H1 (cell line): ENCODE measurements at regions not wholly inside any gene's neighbourhood (a gene's known extent, or its start where the extent isn't known, plus 50 kb on each side); places are given as distances from the start of the nearest gene placed in this dataset.

Experiments used
- CTCF ChIA-PET: fragments of 300-600 bp; sonication (Branson Sonifier 250); formaldehyde crosslinking; loops from one replicate; lab custom pipeline; 2021; ENCODE audit not compliant: partially characterized antibody; lab: Charles Lee
- POLR2A ChIA-PET: fragments of 300-600 bp; sonication (Branson Sonifier 250); formaldehyde crosslinking; loops from one replicate; lab custom pipeline; 2021; ENCODE audit warnings: inconsistent platforms; ENCODE audit not compliant: partially characterized antibody; lab: Charles Lee
- DNase-seq, 2 experiments: peaks; one replicate each; pipeline versions ENCODE4 v3.0.0 to v3.0.0-alpha.2; 2010 to 2022; ENCODE audit warnings: low spot score in 2 of 2, low read depth in 1 of 2, mixed read lengths in 1 of 2
- FAIRE-seq: peaks from 2 replicates; lab custom pipeline; 2011; peaks lifted over from hg19 to GRCh38; lab: Jason Lieb, UNC
- H2AFZ ChIP-seq: 2 replicates; pipeline ENCODE4 v1.8.1; 2012; ENCODE audit warnings: low read length, inconsistent platforms
- H2AK5ac ChIP-seq: 2 replicates; pipeline ENCODE4 v1.6.1; 2013; ENCODE audit warnings: low read depth, low read length
- H2BK120ac ChIP-seq: replicated peaks from 2 replicates; pipeline ENCODE3; 2013; ENCODE audit warnings: low read depth, low read length, inconsistent platforms
- H2BK12ac ChIP-seq: 2 replicates; pipeline ENCODE4 v1.6.1; 2013; ENCODE audit warnings: low read depth, low read length
- H2BK15ac ChIP-seq: 2 replicates; pipeline ENCODE4 v1.6.1; 2013; ENCODE audit warnings: low read length
- H2BK20ac ChIP-seq: 2 replicates; pipeline ENCODE4 v1.6.1; 2013; ENCODE audit warnings: low read length
- H2BK5ac ChIP-seq: 2 replicates; pipeline ENCODE4 v1.6.1; 2013; ENCODE audit warnings: low read depth, low read length
- H3K14ac ChIP-seq: 2 replicates; pipeline ENCODE4 v1.6.1; 2013; ENCODE audit warnings: inconsistent platforms; ENCODE audit not compliant: insufficient read length
- H3K18ac ChIP-seq: 2 replicates; pipeline ENCODE4 v1.6.1; 2013; ENCODE audit warnings: low read length; ENCODE audit errors: extremely low read depth
- H3K23ac ChIP-seq: 2 replicates; pipeline ENCODE4 v1.6.1; 2013; ENCODE audit warnings: inconsistent platforms; ENCODE audit not compliant: insufficient read length
- H3K23me2 ChIP-seq: 2 replicates; pipeline ENCODE4 v1.6.1; 2013; ENCODE audit warnings: low read depth, low read length
- H3K27ac ChIP-seq: 2 replicates; pipeline ENCODE4 v1.6.1; 2011; ENCODE audit warnings: low read depth, low read length, inconsistent platforms
- H3K27me3 ChIP-seq, 4 experiments: replicated peaks in 1 of 4; 1 replicate in 1 of 4; 2 replicates in 3 of 4; pipeline versions ENCODE4 v1.6.1 to v1.8.1; 2011 to 2013; ENCODE audit warnings: low read length in 3 of 4, mild to moderate bottlenecking in 3 of 4, inconsistent platforms in 2 of 4, mixed read lengths in 2 of 4, moderate library complexity in 1 of 4; ENCODE audit not compliant: control insufficient read depth in 3 of 4, insufficient read depth in 3 of 4; ENCODE audit errors: extremely low read depth in 1 of 4
- H3K36me3 ChIP-seq, 4 experiments: 2 replicates each; pipeline versions ENCODE4 v1.6.1 to v1.8.1; 2011 to 2013; ENCODE audit warnings: mild to moderate bottlenecking in 4 of 4, low read length in 3 of 4, moderate library complexity in 2 of 4, control low read depth in 1 of 4, inconsistent platforms in 1 of 4; ENCODE audit not compliant: insufficient read depth in 4 of 4, control insufficient read depth in 2 of 4
- H3K4ac ChIP-seq: replicated peaks from 2 replicates; pipeline ENCODE3; 2013; ENCODE audit warnings: low read length, low read depth, mixed read lengths, inconsistent platforms; ENCODE audit not compliant: insufficient read length
- H3K4me1 ChIP-seq, 4 experiments: replicated peaks in 1 of 4; 1 replicate in 1 of 4; 2 replicates in 3 of 4; pipeline versions ENCODE4 v1.6.1 to v1.8.1; 2011 to 2013; ENCODE audit warnings: low read length in 3 of 4, inconsistent platforms in 2 of 4, mixed read lengths in 1 of 4; ENCODE audit not compliant: insufficient read depth in 4 of 4, control insufficient read depth in 3 of 4
- H3K4me2 ChIP-seq, 2 experiments: 2 replicates each; pipeline versions ENCODE4 v1.6.1 to v1.8.1; 2011 to 2013; ENCODE audit warnings: low read depth in 2 of 2, low read length in 2 of 2, control low read depth in 1 of 2, inconsistent platforms in 1 of 2, mild to moderate bottlenecking in 1 of 2; ENCODE audit not compliant: insufficient read depth in 1 of 2
- H3K4me3 ChIP-seq, 4 experiments: fragments of 200-600, 300-600 bp in 1 of 4; sonication (generic), shearing (Covaris generic), sonication (Bioruptor Twin) in 1 of 4; 2 replicates each; pipeline versions ENCODE4 v1.5.1 to v1.8.1; 2011 to 2016; ENCODE audit warnings: low read length in 4 of 4, low read depth in 3 of 4, control low read depth in 2 of 4, inconsistent platforms in 2 of 4, mild to moderate bottlenecking in 2 of 4, mixed read lengths in 1 of 4, moderate library complexity in 1 of 4; ENCODE audit not compliant: insufficient read depth in 2 of 4; ENCODE audit errors: extremely low read depth in 1 of 4
- H3K56ac ChIP-seq: replicated peaks from 2 replicates; pipeline ENCODE3; 2013; ENCODE audit warnings: low read depth, mild to moderate bottlenecking, mixed read lengths, low read length, inconsistent platforms; ENCODE audit not compliant: insufficient read length
- H3K79me1 ChIP-seq: 2 replicates; pipeline ENCODE4 v1.6.1; 2013; ENCODE audit warnings: low read depth, low read length, control low read depth
- H3K79me2 ChIP-seq, 2 experiments: 2 replicates each; pipeline versions ENCODE4 v1.6.1 to v1.8.1; 2012 to 2013; ENCODE audit warnings: low read length in 2 of 2, mild to moderate bottlenecking in 2 of 2, inconsistent platforms in 1 of 2; ENCODE audit not compliant: insufficient read depth in 2 of 2, control insufficient read depth in 1 of 2
- H3K9ac ChIP-seq, 4 experiments: replicated peaks in 1 of 4; 1 replicate in 1 of 4; 2 replicates in 3 of 4; pipeline versions ENCODE4 v1.6.1 to v1.8.1; 2011 to 2013; ENCODE audit warnings: low read depth in 3 of 4, low read length in 3 of 4, control low read depth in 2 of 4, mild to moderate bottlenecking in 2 of 4, moderate library complexity in 2 of 4, inconsistent platforms in 1 of 4; ENCODE audit errors: extremely low read depth in 1 of 4
- H3K9me3 ChIP-seq, 2 experiments: 2 replicates each; pipeline versions ENCODE4 v1.6.1 to v1.8.1; 2012 to 2013; ENCODE audit warnings: mild to moderate bottlenecking in 2 of 2, moderate library complexity in 2 of 2, control low read depth in 1 of 2, inconsistent platforms in 1 of 2, low read depth in 1 of 2, low read length in 1 of 2, mixed read lengths in 1 of 2; ENCODE audit not compliant: insufficient read depth in 2 of 2
- H4K20me1 ChIP-seq, 2 experiments: replicated peaks in 1 of 2; 2 replicates each; pipeline versions ENCODE3 to v1.8.1; 2011 to 2013; ENCODE audit warnings: inconsistent platforms in 2 of 2, low read length in 2 of 2, mild to moderate bottlenecking in 1 of 2; ENCODE audit not compliant: insufficient read depth in 2 of 2, control insufficient read depth in 1 of 2
- H4K5ac ChIP-seq: 2 replicates; pipeline ENCODE4 v1.6.1; 2013; ENCODE audit warnings: low read length, low read depth, mixed read lengths, inconsistent platforms; ENCODE audit not compliant: insufficient read length
- H4K8ac ChIP-seq: 2 replicates; pipeline ENCODE4 v1.8.0; 2013; ENCODE audit warnings: mild to moderate bottlenecking, moderate library complexity, low read length, inconsistent platforms; ENCODE audit not compliant: insufficient read depth; ENCODE audit errors: extremely low read depth
- H4K91ac ChIP-seq: replicated peaks from 2 replicates; pipeline ENCODE3; 2013; ENCODE audit warnings: low read length, mixed read lengths, inconsistent platforms; ENCODE audit not compliant: insufficient read length
- CEBPB ChIP-seq: IDR thresholded peaks from 2 replicates; pipeline ENCODE4 v1.6.1; 2012; ENCODE audit warnings: low read depth, low read length
- E2F6 ChIP-seq: IDR thresholded peaks from 2 replicates; pipeline ENCODE4 v1.6.1; 2012; ENCODE audit warnings: inconsistent platforms
- EGR1 ChIP-seq: IDR thresholded peaks from 2 replicates; pipeline ENCODE4 v1.6.1; 2011; ENCODE audit warnings: low read depth, low read length, borderline replicate concordance
- GABPA ChIP-seq: IDR thresholded peaks from 2 replicates; pipeline ENCODE4 v1.6.1; 2011; ENCODE audit warnings: mild to moderate bottlenecking, low read length, moderate library complexity, borderline replicate concordance; ENCODE audit not compliant: insufficient read depth
- KDM4A ChIP-seq: IDR thresholded peaks from one replicate; pipeline ENCODE4 v1.7.1; 2012; ENCODE audit warnings: low read depth, mild to moderate bottlenecking, moderate library complexity, low read length, inconsistent platforms; ENCODE audit not compliant: severe bottlenecking
- NRF1 ChIP-seq: IDR thresholded peaks from 2 replicates; pipeline ENCODE4 v1.6.1; 2011; ENCODE audit warnings: mild to moderate bottlenecking, low read depth, low read length, improper control_type of control experiment
- POLR2AphosphoS5 ChIP-seq: IDR thresholded peaks from 2 replicates; pipeline ENCODE4 v1.6.1; 2011; ENCODE audit warnings: low read depth, low read length
- POU5F1 ChIP-seq: IDR thresholded peaks from 2 replicates; pipeline ENCODE4 v1.6.1; 2011; ENCODE audit warnings: low read depth, mild to moderate bottlenecking, low read length, moderate library complexity
- WGBS, 2 experiments: shearing (Covaris generic) in 1 of 2; methylation state at CpG; one replicate each; pipeline versions ENCODE4 v1.1.6 to v1.1.7; 2013 to 2015; ENCODE audit warnings: low lambda C conversion rate in 2 of 2, mixed read lengths in 2 of 2, inconsistent platforms in 1 of 2, low coverage in 1 of 2, missing lambda C conversion rate in 1 of 2; ENCODE audit not compliant: insufficient replicate concordance in 2 of 2, insufficient coverage in 1 of 2, insufficient read length in 1 of 2; ENCODE audit errors: extremely low coverage in 1 of 2, missing lambda C conversion rate in 1 of 2; 5-methylcytosine and 5-hydroxymethylcytosine counted together

DNA sequence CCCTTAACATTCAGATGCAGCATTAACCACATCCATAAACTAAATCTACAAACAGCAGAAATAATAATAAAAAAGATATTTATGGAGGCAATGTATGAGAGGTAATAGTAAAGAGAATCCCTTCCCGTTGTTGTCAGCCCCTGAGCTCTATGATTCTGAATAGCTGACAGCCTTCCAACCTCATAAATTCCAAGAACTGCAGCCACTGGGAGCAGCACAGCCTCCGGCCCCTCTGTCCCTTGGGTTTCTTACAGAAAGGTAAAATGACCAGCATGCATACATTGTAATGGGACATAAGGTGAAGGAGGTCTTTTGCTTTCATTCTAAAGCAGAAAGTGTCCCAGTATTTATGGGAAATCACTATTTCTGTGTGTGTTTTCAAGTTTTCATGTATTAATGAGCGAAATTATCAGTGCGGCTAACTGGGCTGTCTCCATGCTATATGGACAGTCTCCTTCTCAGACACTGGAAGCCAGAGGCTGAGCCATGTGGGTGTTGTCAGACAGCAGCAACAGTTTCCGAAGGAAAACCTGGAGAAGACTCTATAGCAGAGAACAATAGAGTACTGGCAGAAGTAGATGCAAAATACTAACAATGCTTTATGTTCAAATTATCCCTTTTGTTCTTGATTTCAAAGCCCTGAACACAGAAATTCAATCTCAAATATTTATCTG is 151.6 kb downstream of the LRRC30 start:
- no peak overlapping the region for H3K18ac ChIP-seq
- no peak overlapping the region for H2AK5ac ChIP-seq
- H4K8ac ChIP-seq: no peak overlapping the region
- no peak overlapping the region for H3K56ac ChIP-seq
- H3K27ac ChIP-seq: no peak overlapping the region
- no peaks in the 10 kb centered on the region for H3K36me3 ChIP-seq
- no peak overlapping the region for H3K14ac ChIP-seq
- no peak overlapping the region for H2BK12ac ChIP-seq
- no peak overlapping the region for H2AFZ ChIP-seq
- no peak overlapping the region for H4K5ac ChIP-seq
- no peaks in the 10 kb centered on the region for H3K27me3 ChIP-seq
- no peak overlapping the region for H3K4me3 ChIP-seq
- DNase-seq (no peak), FAIRE-seq (no peak)
- no peak overlapping the region for H3K9ac ChIP-seq
- H3K4ac ChIP-seq: no peak overlapping the region
- H2BK120ac ChIP-seq: no peak overlapping the region
- no peak overlapping the region for H2BK5ac ChIP-seq
- no peak overlapping the region for H4K91ac ChIP-seq
- no peaks in the 10 kb centered on the region for H3K79me1 ChIP-seq
- H3K23me2 ChIP-seq: no peaks in the 10 kb centered on the region; the same call in 1 of the 2 replicates
- ChIA-PET POLR2A (no interaction called here), CTCF (interaction anchor here (0.6 kb wide), 1 partner anchor 499 kb away, joined by 3 read pairs; no protein-coding TSS in a partner anchor)
- H3K23ac ChIP-seq: no peak overlapping the region
- 0 out of 7 replicates have a peak, but pooled peaks cover 0 to 3% (median under 1%) of the 10 kb centered on the region in 4 experiments for H3K4me1 ChIP-seq
- 88% methylated on average over 5 of the region's 5 CpGs; no CpG with 5 or more reads in 1 of the 2 experiments for WGBS, 2 experiments
- H4K20me1 ChIP-seq: no peaks in the 10 kb centered on the region
- H3K4me2 ChIP-seq: no peak overlapping the region
- no peak for TF ChIP-seq E2F6
- no peak for TF ChIP-seq POU5F1
- TF ChIP-seq CEBPB: no peak
- no peak for TF ChIP-seq GABPA
- no peak for TF ChIP-seq KDM4A
- no peak for TF ChIP-seq POLR2AphosphoS5
- no peak for TF ChIP-seq NRF1
- TF ChIP-seq EGR1: no peak
- H3K79me2 ChIP-seq: no peaks in the 10 kb centered on the region
- H3K9me3 ChIP-seq: no peaks in the 10 kb centered on the region
- no peak overlapping the region for H2BK15ac ChIP-seq
- no peak overlapping the region for H2BK20ac ChIP-seq
